GM23248 (cell line): ENCODE measurements at regions not wholly inside any gene's neighbourhood (a gene's known extent, or its start where the extent isn't known, plus 50 kb on each side); places are given as distances from the start of the nearest gene placed in this dataset.

Experiments
- EZH2 ChIP-seq: fragments of 200-600 bp; sonication (generic); IDR thresholded peaks from 2 replicates; pipeline ENCODE4 v1.6.1; 2018; ENCODE audit warnings: antibody characterized with exemption, mild to moderate bottlenecking; ENCODE audit not compliant: insufficient read depth, poor library complexity, severe bottlenecking
- EZH2phosphoT487 ChIP-seq: fragments of 200-600 bp; sonication (generic); IDR thresholded peaks from 2 replicates; pipeline ENCODE4 v1.6.1; 2018; ENCODE audit warnings: antibody characterized with exemption, moderate library complexity, mild to moderate bottlenecking, low read depth; ENCODE audit not compliant: insufficient read depth

DNA sequence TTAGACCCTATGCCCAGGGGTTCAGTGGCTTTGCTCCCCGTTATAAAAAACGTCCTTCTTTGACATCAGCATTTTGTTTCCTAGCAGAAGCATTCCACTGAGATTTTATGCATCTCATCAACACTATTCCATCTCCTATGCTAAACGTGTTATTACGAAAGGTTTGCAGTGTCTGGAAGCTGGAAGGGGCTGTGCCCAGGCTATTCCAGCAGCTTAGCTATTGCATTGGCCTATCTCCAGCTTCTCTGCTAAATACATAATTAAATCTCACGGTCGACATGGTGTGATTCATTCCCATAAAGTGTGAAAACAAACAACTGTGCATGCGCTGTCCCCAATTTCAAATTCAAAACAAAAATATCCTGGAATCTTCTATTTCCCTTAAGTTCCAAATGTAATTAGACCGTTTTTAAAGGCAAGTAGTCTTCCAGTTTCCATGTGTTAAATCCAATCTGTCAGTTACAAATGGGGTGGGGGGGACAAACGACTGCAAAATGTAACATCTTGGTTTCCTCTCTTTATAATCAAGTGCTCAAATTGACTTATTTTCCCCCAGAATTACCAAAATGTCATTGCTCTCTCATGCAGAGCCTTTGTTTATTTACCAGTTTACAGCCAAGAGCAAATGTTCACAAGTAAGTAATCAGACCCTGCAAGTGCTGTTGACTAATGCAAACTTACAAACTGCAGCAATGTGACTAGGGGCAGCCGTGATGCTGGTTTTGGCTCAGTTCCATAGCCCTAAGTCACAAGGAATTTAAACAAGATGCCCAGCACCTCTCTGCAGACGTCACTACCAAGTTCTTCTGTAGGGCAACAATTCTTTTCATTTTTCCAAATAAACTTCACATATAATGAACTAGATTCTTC, 212.3 kb upstream of the RORB start:
- TF ChIP-seq EZH2phosphoT487: no peak
- TF ChIP-seq EZH2: no peak
